IgD-negative memory B cell (primary cell): ENCODE measurements at regions not wholly inside any gene's neighbourhood (a gene's known extent, or its start where the extent isn't known, plus 50 kb on each side); places are given as distances from the start of the nearest gene placed in this dataset.

Experiments
- H3K27ac Mint-ChIP-seq, 3 donors: one replicate each; pipeline ENCODE4 v1.8.0; 2020 to 2022; ENCODE audit warnings: mild to moderate bottlenecking in 3 of 3, mixed read lengths in 3 of 3, moderate library complexity in 1 of 3
- H3K27me3 Mint-ChIP-seq: one replicate; pipeline ENCODE4 v1.8.0; 2021; ENCODE audit warnings: mixed read lengths
- H3K36me3 Mint-ChIP-seq: one replicate; pipeline ENCODE4 v1.8.0; 2020; ENCODE audit warnings: mild to moderate bottlenecking, mixed read lengths
- H3K4me1 Mint-ChIP-seq, 3 donors: one replicate each; pipeline ENCODE4 v1.8.0; 2020 to 2022; ENCODE audit warnings: mixed read lengths in 3 of 3, mild to moderate bottlenecking in 1 of 3
- H3K4me3 Mint-ChIP-seq, 4 donors: one replicate each; pipeline ENCODE4 v1.8.0; 2020 to 2022; ENCODE audit warnings: mild to moderate bottlenecking in 4 of 4, mixed read lengths in 4 of 4, moderate library complexity in 3 of 4
- H3K9me3 Mint-ChIP-seq, 3 donors: one replicate each; pipeline ENCODE4 v1.8.0; 2020 to 2021; ENCODE audit warnings: mixed read lengths in 3 of 3, mild to moderate bottlenecking in 1 of 3

- Mint-ChIP-seq H3K4me1 (no peaks in the 10 kb centered on the region), H3K36me3 (no peaks in the 10 kb centered on the region), H3K9me3 (peaks cover 0 to 6% (median 2%) of the 10 kb centered on the region in 3 donors), H3K4me3 (no peak overlapping the region), H3K27me3 (no peaks in the 10 kb centered on the region), H3K27ac (no peak overlapping the region)
Measured at GRCh38 chr9:82105729-82106128, 117.2 kb downstream of the SPATA31D1 start.

GRCh38 chr9:82106536-82106935, 118.0 kb downstream of the SPATA31D1 start:
- Mint-ChIP-seq H3K36me3 (no peaks in the 10 kb centered on the region), H3K4me3 (no peak overlapping the region), H3K27me3 (no peaks in the 10 kb centered on the region), H3K9me3 (peaks cover 0 to 2% (median under 1%) of the 10 kb centered on the region in 3 donors), H3K27ac (peak overlapping the region in 1 of 3 donors; percentile 47), H3K4me1 (no peaks in the 10 kb centered on the region)

GRCh38 chr9:82108474-82108873, 119.9 kb downstream of the SPATA31D1 start:
- Mint-ChIP-seq H3K27ac (no peak overlapping the region), H3K27me3 (no peaks in the 10 kb centered on the region), H3K36me3 (no peaks in the 10 kb centered on the region), H3K4me1 (no peaks in the 10 kb centered on the region), H3K4me3 (no peak overlapping the region), H3K9me3 (peaks cover 0 to 2% (median 0%) of the 10 kb centered on the region in 3 donors)

GRCh38 chr9:82108941-82109340, 120.4 kb downstream of the SPATA31D1 start:
- Mint-ChIP-seq H3K4me1 (no peaks in the 10 kb centered on the region), H3K36me3 (no peaks in the 10 kb centered on the region), H3K9me3 (peaks cover 0 to 2% (median 0%) of the 10 kb centered on the region in 3 donors), H3K27ac (no peak overlapping the region), H3K27me3 (no peaks in the 10 kb centered on the region), H3K4me3 (no peak overlapping the region)

GRCh38 chr9:82109626-82110025, 121.1 kb downstream of the SPATA31D1 start:
- Mint-ChIP-seq H3K4me1 (no peaks in the 10 kb centered on the region), H3K36me3 (no peaks in the 10 kb centered on the region), H3K27me3 (no peaks in the 10 kb centered on the region), H3K27ac (no peak overlapping the region), H3K9me3 (peaks cover 0 to 2% (median 0%) of the 10 kb centered on the region in 3 donors), H3K4me3 (no peak overlapping the region)

GRCh38 chr9:82110881-82111280, 122.3 kb downstream of the SPATA31D1 start:
- H3K27ac Mint-ChIP-seq, result no peak overlapping the region
- peaks cover 0 to 4% (median 1%) of the 10 kb centered on the region in 3 donors for H3K4me1 Mint-ChIP-seq
- H3K36me3 Mint-ChIP-seq, result no peaks in the 10 kb centered on the region
- peaks cover 0 to 2% (median 0%) of the 10 kb centered on the region in 3 donors for H3K9me3 Mint-ChIP-seq
- no peaks in the 10 kb centered on the region for H3K27me3 Mint-ChIP-seq
- H3K4me3 Mint-ChIP-seq, result no peak overlapping the region

GRCh38 chr9:82115331-82115730, 126.8 kb downstream of the SPATA31D1 start:
- Mint-ChIP-seq H3K4me1 (peaks cover 0 to 7% (median 1%) of the 10 kb centered on the region in 3 donors), H3K9me3 (no peaks in the 10 kb centered on the region), H3K4me3 (no peak overlapping the region), H3K27ac (no peak overlapping the region), H3K27me3 (no peaks in the 10 kb centered on the region), H3K36me3 (no peaks in the 10 kb centered on the region)

- Mint-ChIP-seq H3K4me3 (no peak overlapping the region), H3K9me3 (no peaks in the 10 kb centered on the region), H3K36me3 (peaks cover 1% of the 10 kb centered on the region), H3K4me1 (peaks cover 0 to 7% (median 1%) of the 10 kb centered on the region in 3 donors), H3K27ac (no peak overlapping the region), H3K27me3 (no peaks in the 10 kb centered on the region)
Measured at GRCh38 chr9:82115900-82116299, 127.3 kb downstream of the SPATA31D1 start.

GRCh38 chr9:82116556-82116955, 128.0 kb downstream of the SPATA31D1 start:
- H3K27ac Mint-ChIP-seq, result no peak overlapping the region

GRCh38 chr9:82117026-82117811, 128.6 kb downstream of the SPATA31D1 start:
- no peak overlapping the region for H3K27ac Mint-ChIP-seq
- peaks cover 0 to 7% (median 1%) of the 10 kb centered on the region in 3 donors for H3K4me1 Mint-ChIP-seq
- no peak overlapping the region for H3K4me3 Mint-ChIP-seq
- H3K9me3 Mint-ChIP-seq, result no peaks in the 10 kb centered on the region
- peaks cover 1% of the 10 kb centered on the region for H3K36me3 Mint-ChIP-seq
- no peaks in the 10 kb centered on the region for H3K27me3 Mint-ChIP-seq

More at GRCh38 chr9:82116556-82116955, 128.0 kb downstream of the SPATA31D1 start:
- no peak overlapping the region for H3K4me3 Mint-ChIP-seq
- H3K9me3 Mint-ChIP-seq, result no peaks in the 10 kb centered on the region
- peaks cover 0 to 7% (median 1%) of the 10 kb centered on the region in 3 donors for H3K4me1 Mint-ChIP-seq
- no peaks in the 10 kb centered on the region for H3K27me3 Mint-ChIP-seq
- H3K36me3 Mint-ChIP-seq, result peaks cover 1% of the 10 kb centered on the region

- no peak overlapping the region for H3K27ac Mint-ChIP-seq
- peaks cover 1% of the 10 kb centered on the region for H3K36me3 Mint-ChIP-seq
- H3K27me3 Mint-ChIP-seq, result no peaks in the 10 kb centered on the region
- peaks cover 15 to 25% (median 16%) of the 10 kb centered on the region in 3 donors for H3K4me1 Mint-ChIP-seq
- no peaks in the 10 kb centered on the region for H3K9me3 Mint-ChIP-seq
- H3K4me3 Mint-ChIP-seq, result no peak overlapping the region
Measured at GRCh38 chr9:82122731-82123130, 134.2 kb downstream of the SPATA31D1 start.

- no peak overlapping the region for H3K4me3 Mint-ChIP-seq
- peaks cover 1% of the 10 kb centered on the region for H3K36me3 Mint-ChIP-seq
- no peaks in the 10 kb centered on the region for H3K9me3 Mint-ChIP-seq
- H3K4me1 Mint-ChIP-seq, result peaks cover 28 to 38% (median 28%) of the 10 kb centered on the region in 3 donors
- no peaks in the 10 kb centered on the region for H3K27me3 Mint-ChIP-seq
- no peak overlapping the region for H3K27ac Mint-ChIP-seq
Measured at GRCh38 chr9:82124090-82124489, 135.5 kb downstream of the SPATA31D1 start.

- peak overlapping the region in 2 of 3 donors; percentile 4 to 76 for H3K27ac Mint-ChIP-seq
- peaks cover 28 to 43% (median 31%) of the 10 kb centered on the region in 3 donors for H3K4me1 Mint-ChIP-seq
- H3K36me3 Mint-ChIP-seq, result no peaks in the 10 kb centered on the region
- no peaks in the 10 kb centered on the region for H3K27me3 Mint-ChIP-seq
- H3K4me3 Mint-ChIP-seq, result peak overlapping the region in 1 of 4 donors; percentile 63
- no peaks in the 10 kb centered on the region for H3K9me3 Mint-ChIP-seq
Measured at GRCh38 chr9:82126256-82126655, 137.7 kb downstream of the SPATA31D1 start.

GRCh38 chr9:82127465-82127864, 138.9 kb downstream of the SPATA31D1 start:
- H3K4me1 Mint-ChIP-seq, result peaks cover 28 to 48% (median 36%) of the 10 kb centered on the region in 3 donors
- H3K27me3 Mint-ChIP-seq, result no peaks in the 10 kb centered on the region
- peak overlapping the region; percentile 10 to 54 (median 45) for H3K4me3 Mint-ChIP-seq
- H3K9me3 Mint-ChIP-seq, result no peaks in the 10 kb centered on the region
- no peaks in the 10 kb centered on the region for H3K36me3 Mint-ChIP-seq
- peak overlapping the region; percentile 14 to 90 (median 25) for H3K27ac Mint-ChIP-seq

GRCh38 chr9:82128011-82128696, 139.6 kb downstream of the SPATA31D1 start:
- peak overlapping the region; percentile 14 to 90 (median 25) for H3K27ac Mint-ChIP-seq
- no peaks in the 10 kb centered on the region for H3K36me3 Mint-ChIP-seq
- H3K4me1 Mint-ChIP-seq, result peaks cover 30 to 48% (median 36%) of the 10 kb centered on the region in 3 donors
- H3K4me3 Mint-ChIP-seq, result peak overlapping the region; percentile 10 to 54 (median 45)
- no peaks in the 10 kb centered on the region for H3K9me3 Mint-ChIP-seq
- H3K27me3 Mint-ChIP-seq, result no peaks in the 10 kb centered on the region
